ENCODE measurements at regions not wholly inside any gene's neighbourhood (a gene's known extent, or its start where the extent isn't known, plus 50 kb on each side); places are given as distances from the start of the nearest gene placed in this dataset.

- no peak for TF ChIP-seq CHD7 (IDR thresholded peaks at IDR 0.05; ENCODE audit: insufficient replicate concordance, low read length)
- TF ChIP-seq FOSL1 (IDR thresholded peaks at IDR 0.05; ENCODE audit: insufficient read depth, low read depth, low read length): no peak
- TF ChIP-seq NRF1 (IDR thresholded peaks at IDR 0.05; ENCODE audit: low read depth, low read length): no peak
- no peak for TF ChIP-seq SAP30 (IDR thresholded peaks at IDR 0.05; ENCODE audit: insufficient read depth, insufficient replicate concordance, low read length)
- no peak for TF ChIP-seq BCL11A (IDR thresholded peaks at IDR 0.05; ENCODE audit: low read depth in 2 of 2, low read length in 2 of 2)
- TF ChIP-seq ASH2L (IDR thresholded peaks at IDR 0.05; ENCODE audit: low read length): no peak
- no peak for TF ChIP-seq KDM4A (IDR thresholded peaks at IDR 0.05; ENCODE audit: low read depth, low read length, severe bottlenecking)
Observed at GRCh38 chr1:232486006-232486405, 143.9 kb downstream of the SIPA1L2 start (continued).

All from H1 (cell line).